Fibroblast of lung (primary cell): ENCODE measurements at regions not wholly inside any gene's neighbourhood (a gene's known extent, or its start where the extent isn't known, plus 50 kb on each side); places are given as distances from the start of the nearest gene placed in this dataset.
A peak's percentile ranks its signal among the peaks of the same experiment; 100 is the strongest.

Source experiments
- DNase-seq, 2 donors: peaks; one replicate each; pipeline versions ENCODE4 v3.0.0 to v3.0.0-alpha.2; 2010; ENCODE audit warnings: low read depth in 2 of 2
- H2AFZ ChIP-seq: 2 replicates; pipeline ENCODE4 v1.5.1; 2012; ENCODE audit warnings: low read length, control low read depth, inconsistent platforms
- H3K27ac ChIP-seq: 2 replicates; pipeline ENCODE4 v1.5.1; 2011; ENCODE audit warnings: low read length, control low read depth; ENCODE audit not compliant: insufficient read depth
- H3K27me3 ChIP-seq: 2 replicates; pipeline ENCODE4 v1.5.1; 2011; ENCODE audit warnings: mild to moderate bottlenecking, low read length; ENCODE audit not compliant: control insufficient read depth, insufficient read depth
- H3K36me3 ChIP-seq: 2 replicates; pipeline ENCODE4 v1.5.1; 2011; ENCODE audit warnings: low read length; ENCODE audit not compliant: control insufficient read depth, insufficient read depth
- H3K4me1 ChIP-seq: 2 replicates; pipeline ENCODE4 v1.5.1; 2011; ENCODE audit warnings: low read length; ENCODE audit not compliant: control insufficient read depth, insufficient read depth; ENCODE audit errors: extremely low read depth
- H3K4me2 ChIP-seq: 2 replicates; pipeline ENCODE4 v1.5.1; 2011; ENCODE audit warnings: low read length, control low read depth; ENCODE audit not compliant: insufficient read depth; ENCODE audit errors: extremely low read depth
- H3K4me3 ChIP-seq, 4 experiments: fragments of 200-600 bp in 1 of 4; sonication (generic) in 1 of 4; replicated peaks in 1 of 4; 2 replicates each; pipeline ENCODE4 v1.5.1; 2011 to 2016; ENCODE audit warnings: low read length in 4 of 4, low read depth in 3 of 4, mild to moderate bottlenecking in 3 of 4, control low read depth in 2 of 4, inconsistent platforms in 1 of 4, mixed read lengths in 1 of 4; ENCODE audit not compliant: insufficient read depth in 1 of 4; ENCODE audit errors: control extremely low read depth in 1 of 4
- H3K79me2 ChIP-seq: 2 replicates; pipeline ENCODE4 v1.5.1; 2012; ENCODE audit warnings: mild to moderate bottlenecking, low read length, inconsistent platforms; ENCODE audit not compliant: control insufficient read depth, insufficient read depth
- H3K9ac ChIP-seq: 2 replicates; pipeline ENCODE4 v1.5.1; 2011; ENCODE audit warnings: mild to moderate bottlenecking, low read length, control low read depth; ENCODE audit not compliant: insufficient read depth
- H3K9me3 ChIP-seq: 2 replicates; pipeline ENCODE4 v1.5.1; 2012; ENCODE audit warnings: low read depth, low read length; ENCODE audit not compliant: control insufficient read depth, insufficient read depth
- H4K20me1 ChIP-seq: 2 replicates; pipeline ENCODE4 v1.5.1; 2011; ENCODE audit warnings: low read length; ENCODE audit not compliant: control insufficient read depth, insufficient read depth; ENCODE audit errors: extremely low read depth
- CTCF ChIP-seq, 2 donors: IDR thresholded peaks in 1 of 2; conservative IDR thresholded peaks in 1 of 2; 1 replicate in 1 of 2; 2 replicates in 1 of 2; pipeline ENCODE4 v1.5.1; 2011 to 2012; ENCODE audit warnings: low read length in 2 of 2, control low read depth in 1 of 2, inconsistent platforms in 1 of 2, low read depth in 1 of 2, mild to moderate bottlenecking in 1 of 2
- EZH2 ChIP-seq: IDR thresholded peaks from 2 replicates; pipeline ENCODE4 v1.5.1; 2012; ENCODE audit warnings: low read length, control low read depth, mild to moderate bottlenecking; ENCODE audit errors: missing control alignments

DNA sequence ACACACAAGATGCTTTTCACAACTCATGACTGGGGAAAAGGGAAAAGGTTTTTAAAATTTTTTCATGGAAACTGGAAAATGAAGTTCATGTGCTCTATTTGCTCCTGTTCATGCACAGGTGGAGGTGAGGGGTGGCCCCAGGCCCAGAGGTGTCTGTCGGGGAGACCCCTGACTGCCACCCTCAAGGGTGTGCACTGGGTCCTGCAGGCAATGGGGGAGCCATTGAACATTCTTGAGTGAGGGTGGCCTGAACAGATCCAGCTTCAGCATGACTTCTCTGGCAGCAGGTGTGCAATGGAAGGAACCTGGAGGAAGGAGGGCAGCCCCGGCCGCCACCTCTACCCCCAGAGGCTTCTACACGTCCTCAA lies 145.3 kb upstream of the IQSEC1 start:
- Histone ChIP-seq H3K79me2 (no peaks in the 10 kb centered on the region), H4K20me1 (no peaks in the 10 kb centered on the region), H3K36me3 (no peaks in the 10 kb centered on the region), H3K9me3 (no peaks in the 10 kb centered on the region), H3K4me2 (no peak overlapping the region), H3K27ac (no peak overlapping the region), H3K4me3 (no peak overlapping the region), H3K9ac (no peak overlapping the region), H2AFZ (no peak overlapping the region), H3K27me3 (no peaks in the 10 kb centered on the region), H3K4me1 (no peaks in the 10 kb centered on the region)
- TF ChIP-seq EZH2 (no peak), CTCF (conservative IDR thresholded peaks at IDR 0.05 in 1 of 2, IDR thresholded peaks at IDR 0.05 in 1 of 2; ENCODE audit: low read depth in 1 of 2, low read length in 2 of 2) (no peak)
- DNase-seq, result no peak

DNA sequence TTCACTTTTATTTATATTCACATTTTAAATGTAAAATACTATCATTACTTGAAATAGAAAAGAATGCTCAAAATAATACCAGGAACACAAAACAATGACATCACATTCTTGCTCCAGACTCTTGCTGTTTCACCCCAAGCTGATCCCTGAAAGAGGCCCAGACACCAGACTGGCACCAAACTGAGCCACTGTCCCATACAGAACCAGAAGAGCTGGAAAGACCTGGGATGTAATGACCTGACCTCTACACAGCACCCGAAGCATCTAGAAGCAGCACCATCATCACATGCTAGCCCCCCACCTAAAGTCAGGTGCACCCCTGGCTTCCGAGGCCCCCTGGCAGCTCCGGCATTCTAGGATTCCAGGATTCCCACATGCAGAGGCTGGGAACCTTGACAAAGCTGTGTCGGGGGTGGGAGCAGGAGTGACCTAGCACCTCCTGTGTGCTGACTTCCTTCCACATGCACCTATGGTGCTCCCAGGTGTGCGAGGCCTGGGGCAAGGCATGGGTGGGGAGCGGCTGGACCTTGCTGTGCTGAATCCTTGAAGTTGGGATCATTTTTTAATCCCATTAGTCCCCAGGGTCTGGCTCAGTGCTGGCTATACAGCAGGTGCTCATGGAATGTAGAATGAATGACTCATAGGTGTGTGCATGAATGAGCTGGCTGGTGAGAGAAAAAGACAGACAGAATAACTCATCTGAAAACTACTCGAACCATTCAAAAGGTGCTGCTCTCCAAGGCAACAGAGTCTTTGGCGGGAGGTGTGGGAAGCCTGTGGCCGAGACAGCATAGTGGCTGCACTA lies 144.7 kb upstream of the IQSEC1 start:
- H3K4me2 ChIP-seq, result no peak overlapping the region
- no peaks in the 10 kb centered on the region for H3K36me3 ChIP-seq
- no peak overlapping the region for H3K9ac ChIP-seq
- no peak overlapping the region for H3K4me3 ChIP-seq
- H3K27ac ChIP-seq, result no peak overlapping the region
- H4K20me1 ChIP-seq, result no peaks in the 10 kb centered on the region
- TF ChIP-seq EZH2 (no peak), CTCF (conservative IDR thresholded peaks at IDR 0.05 in 1 of 2, IDR thresholded peaks at IDR 0.05 in 1 of 2; ENCODE audit: low read depth in 1 of 2, low read length in 2 of 2) (no peak)
- peak in 1 of 2 donors; percentile 86 for DNase-seq
- no peaks in the 10 kb centered on the region for H3K4me1 ChIP-seq
- H3K27me3 ChIP-seq, result no peaks in the 10 kb centered on the region
- H3K9me3 ChIP-seq, result no peaks in the 10 kb centered on the region
- H3K79me2 ChIP-seq, result no peaks in the 10 kb centered on the region
- no peak overlapping the region for H2AFZ ChIP-seq

DNA sequence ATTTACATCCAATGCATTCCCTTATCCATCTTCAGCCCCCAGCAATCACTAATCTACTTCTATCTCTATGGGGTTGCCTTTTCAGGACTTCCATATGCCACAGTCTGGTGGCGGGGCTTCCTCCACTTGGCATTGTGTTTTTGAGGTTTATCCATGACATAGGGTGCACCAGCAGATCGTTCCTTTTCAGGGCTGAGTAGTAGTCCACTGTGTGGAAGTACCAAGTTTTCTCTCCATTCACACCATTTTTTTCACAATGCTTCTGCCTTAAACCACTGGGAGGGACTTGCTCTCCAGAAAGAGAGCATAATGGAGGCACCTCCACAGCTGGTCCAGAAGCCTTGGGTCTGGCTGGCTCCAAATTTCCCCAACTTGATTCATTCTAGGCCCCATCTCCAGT lies 144.0 kb upstream of the IQSEC1 start:
- Histone ChIP-seq H2AFZ (no peak overlapping the region), H3K4me1 (no peaks in the 10 kb centered on the region), H3K9me3 (no peaks in the 10 kb centered on the region), H4K20me1 (no peaks in the 10 kb centered on the region), H3K4me2 (no peak overlapping the region), H3K9ac (no peak overlapping the region), H3K79me2 (no peaks in the 10 kb centered on the region), H3K36me3 (no peaks in the 10 kb centered on the region), H3K4me3 (no peak overlapping the region), H3K27ac (no peak overlapping the region), H3K27me3 (no peaks in the 10 kb centered on the region)
- no peak for TF ChIP-seq CTCF (conservative IDR thresholded peaks at IDR 0.05 in 1 of 2, IDR thresholded peaks at IDR 0.05 in 1 of 2; ENCODE audit: low read depth in 1 of 2, low read length in 2 of 2)
- no peak for TF ChIP-seq EZH2
- DNase-seq, result no peak
